BLaER1 (cell line): ENCODE measurements at regions not wholly inside any gene's neighbourhood (a gene's known extent, or its start where the extent isn't known, plus 50 kb on each side); places are given as distances from the start of the nearest gene placed in this dataset.

Experiments used
- H3K27ac ChIP-seq: shearing (Covaris generic); formaldehyde crosslinking; 2 replicates; pipeline ENCODE4 v1.8.1; 2022
- H3K27me3 ChIP-seq: shearing (Covaris generic); formaldehyde crosslinking; 2 replicates; pipeline ENCODE4 v1.8.1; 2022
- H3K36me3 ChIP-seq: shearing (Covaris generic); formaldehyde crosslinking; 2 replicates; pipeline ENCODE4 v1.8.1; 2022
- H3K4me1 ChIP-seq: shearing (Covaris generic); formaldehyde crosslinking; 2 replicates; pipeline ENCODE4 v1.8.1; 2022
- H3K4me2 ChIP-seq: shearing (Covaris generic); formaldehyde crosslinking; 2 replicates; pipeline ENCODE4 v1.8.1; 2022
- H3K4me3 ChIP-seq: shearing (Covaris generic); formaldehyde crosslinking; 2 replicates; pipeline ENCODE4 v1.8.1; 2022
- H3K9ac ChIP-seq: shearing (Covaris generic); formaldehyde crosslinking; 2 replicates; pipeline ENCODE4 v1.8.1; 2022
- H3K9me3 ChIP-seq: shearing (Covaris generic); formaldehyde crosslinking; 2 replicates; pipeline ENCODE4 v1.8.1; 2022
- H4K20me1 ChIP-seq: shearing (Covaris generic); formaldehyde crosslinking; 2 replicates; pipeline ENCODE4 v1.8.1; 2022
- Cebpa-rat ChIP-seq: shearing (Covaris generic); IDR thresholded peaks from 2 replicates; pipeline ENCODE4 v1.8.1; 2022

DNA sequence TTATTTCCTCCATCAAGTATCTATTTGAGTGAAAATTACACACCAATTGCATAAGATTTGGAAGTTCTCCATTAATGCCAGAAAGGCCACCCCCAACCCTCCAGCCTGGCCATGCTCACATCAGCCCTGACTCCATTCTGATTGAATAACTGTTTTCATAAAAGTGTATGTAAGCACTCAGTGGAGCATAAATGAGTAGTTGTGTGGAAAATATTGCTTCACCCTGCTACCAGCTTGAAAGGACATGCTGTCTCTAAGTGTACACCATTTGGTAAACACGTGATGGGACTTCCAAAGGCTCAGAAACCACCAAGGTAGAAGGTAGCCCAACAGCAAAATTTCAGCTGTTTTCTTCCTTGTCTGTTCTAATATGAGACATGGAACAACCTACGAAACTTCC lies 393.8 kb downstream of the ZNF385D start:
- no peak overlapping the region for H3K4me3 ChIP-seq
- no peak overlapping the region for H3K9ac ChIP-seq
- no peak for TF ChIP-seq Cebpa-rat
- no peaks in the 10 kb centered on the region for H3K27me3 ChIP-seq
- no peaks in the 10 kb centered on the region for H3K4me1 ChIP-seq
- no peak overlapping the region for H3K27ac ChIP-seq
- no peaks in the 10 kb centered on the region for H4K20me1 ChIP-seq
- peaks cover 8% of the 10 kb centered on the region; the same call in 1 of the 2 replicates for H3K9me3 ChIP-seq
- no peaks in the 10 kb centered on the region for H3K36me3 ChIP-seq
- H3K4me2 ChIP-seq, result no peak overlapping the region

DNA sequence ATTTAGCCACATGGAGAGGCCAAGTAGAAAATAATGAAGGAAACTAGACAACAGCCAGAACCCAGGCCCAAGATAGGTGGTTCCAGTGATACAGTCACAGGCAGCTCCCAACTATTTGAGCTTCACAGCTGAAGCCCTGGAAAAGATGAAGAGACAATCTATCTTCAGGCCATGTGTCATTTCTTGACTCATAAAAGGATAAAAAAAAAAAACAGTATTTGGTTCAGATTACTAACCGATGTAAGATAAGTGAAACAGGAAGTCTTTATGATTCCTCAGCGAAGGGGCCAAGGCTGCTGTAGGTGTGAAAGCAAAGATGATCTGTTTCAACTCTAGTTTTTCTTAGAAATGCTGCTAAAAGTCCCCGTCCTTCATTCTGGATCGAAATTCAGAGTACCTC lies 394.6 kb downstream of the ZNF385D start:
- Histone ChIP-seq H3K27me3 (no peaks in the 10 kb centered on the region), H3K9me3 (peaks cover 8% of the 10 kb centered on the region; the same call in 1 of the 2 replicates), H3K4me2 (no peak overlapping the region), H3K36me3 (no peaks in the 10 kb centered on the region), H4K20me1 (no peaks in the 10 kb centered on the region), H3K4me3 (no peak overlapping the region), H3K27ac (no peak overlapping the region), H3K9ac (no peak overlapping the region), H3K4me1 (no peaks in the 10 kb centered on the region)
- TF ChIP-seq Cebpa-rat, result no peak

DNA sequence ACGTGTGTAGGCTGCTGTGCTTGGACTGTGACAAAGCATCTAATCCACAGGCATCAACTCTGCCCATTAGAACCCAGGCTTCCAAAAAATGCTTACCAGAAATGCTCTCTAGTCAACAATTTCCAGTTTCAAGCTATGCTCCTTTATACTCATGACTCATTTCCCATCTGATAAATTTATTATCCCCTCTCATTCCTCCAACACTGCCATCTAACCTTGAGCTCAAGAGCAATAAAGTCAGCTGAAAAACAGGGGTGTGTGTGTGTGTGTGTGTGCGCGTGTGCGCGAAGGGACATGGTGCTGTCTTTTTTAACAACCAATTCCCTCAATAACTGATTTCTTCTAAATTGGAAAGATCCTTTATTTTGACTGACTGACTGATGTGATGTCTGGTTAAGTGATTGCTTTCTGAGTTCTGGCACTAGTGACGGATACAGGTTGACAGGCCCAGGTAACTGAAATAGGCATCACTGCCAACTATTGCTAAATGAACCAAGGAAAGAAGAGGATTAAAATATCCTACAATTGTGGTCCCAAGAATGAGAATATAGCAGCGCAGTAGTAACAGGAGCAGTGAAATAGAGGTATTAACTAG lies 405.5 kb downstream of the ZNF385D start:
- Histone ChIP-seq H3K36me3 (no peaks in the 10 kb centered on the region), H3K27me3 (no peaks in the 10 kb centered on the region), H3K27ac (no peak overlapping the region), H3K9me3 (0 out of 2 replicates have a peak, but pooled peaks cover 4% of the 10 kb centered on the region), H4K20me1 (no peaks in the 10 kb centered on the region), H3K9ac (no peak overlapping the region), H3K4me2 (no peak overlapping the region), H3K4me1 (no peaks in the 10 kb centered on the region; the same call in 1 of the 2 replicates), H3K4me3 (no peak overlapping the region)
- TF ChIP-seq Cebpa-rat, result no peak

DNA sequence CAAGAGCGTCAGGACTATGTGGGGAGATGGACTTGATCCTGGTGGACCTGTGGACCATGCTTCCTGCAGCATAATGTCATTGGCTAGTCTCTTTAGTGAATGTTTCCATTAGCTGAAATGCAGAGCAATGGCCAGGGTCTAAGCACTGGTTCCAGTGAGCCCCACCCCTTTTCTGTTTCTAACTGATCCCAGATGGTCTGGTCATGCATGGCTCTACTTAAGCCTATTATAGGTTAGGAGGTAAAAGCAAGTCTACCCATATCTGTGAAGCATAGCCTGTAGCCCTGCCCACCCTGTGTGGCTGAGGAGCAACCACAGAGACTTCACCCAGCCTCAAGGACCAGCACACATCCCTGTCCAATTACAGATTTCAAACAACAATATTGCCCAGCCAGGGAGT lies 419.2 kb downstream of the ZNF385D start:
- Histone ChIP-seq H3K4me3 (no peak overlapping the region), H3K9ac (no peak overlapping the region), H3K36me3 (no peaks in the 10 kb centered on the region), H4K20me1 (no peaks in the 10 kb centered on the region), H3K4me2 (no peak overlapping the region), H3K9me3 (peaks cover 19% of the 10 kb centered on the region), H3K4me1 (peaks cover 10% of the 10 kb centered on the region; the same call in 1 of the 2 replicates), H3K27ac (no peak overlapping the region), H3K27me3 (no peaks in the 10 kb centered on the region)
- no peak for TF ChIP-seq Cebpa-rat

DNA sequence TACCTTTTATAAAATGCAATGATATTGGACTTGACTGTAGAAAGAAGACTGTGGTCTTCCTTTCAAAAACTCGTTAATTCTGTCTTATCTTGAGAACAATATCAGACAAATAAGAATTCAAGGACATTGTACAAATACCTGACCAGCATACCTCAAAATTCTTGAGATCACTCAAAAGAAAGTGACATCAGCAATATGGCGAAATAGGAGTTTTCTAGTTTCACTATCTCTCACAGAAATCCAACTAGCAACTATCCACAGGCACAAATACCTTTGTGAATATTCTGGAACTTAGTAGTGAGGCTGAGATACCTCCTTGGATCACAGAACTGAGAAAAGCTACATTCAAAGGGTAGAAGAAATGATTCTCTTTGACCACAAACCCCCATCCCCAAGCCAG lies 419.7 kb downstream of the ZNF385D start:
- H3K9ac ChIP-seq, result no peak overlapping the region
- TF ChIP-seq Cebpa-rat, result no peak
- H3K36me3 ChIP-seq, result no peaks in the 10 kb centered on the region
- no peak overlapping the region for H3K4me3 ChIP-seq
- no peak overlapping the region for H3K4me2 ChIP-seq
- H3K27ac ChIP-seq, result no peak overlapping the region
- 0 out of 2 replicates have a peak, but pooled peaks cover 6% of the 10 kb centered on the region for H3K4me1 ChIP-seq
- H3K27me3 ChIP-seq, result no peaks in the 10 kb centered on the region
- H4K20me1 ChIP-seq, result no peaks in the 10 kb centered on the region
- peaks cover 17% of the 10 kb centered on the region for H3K9me3 ChIP-seq

DNA sequence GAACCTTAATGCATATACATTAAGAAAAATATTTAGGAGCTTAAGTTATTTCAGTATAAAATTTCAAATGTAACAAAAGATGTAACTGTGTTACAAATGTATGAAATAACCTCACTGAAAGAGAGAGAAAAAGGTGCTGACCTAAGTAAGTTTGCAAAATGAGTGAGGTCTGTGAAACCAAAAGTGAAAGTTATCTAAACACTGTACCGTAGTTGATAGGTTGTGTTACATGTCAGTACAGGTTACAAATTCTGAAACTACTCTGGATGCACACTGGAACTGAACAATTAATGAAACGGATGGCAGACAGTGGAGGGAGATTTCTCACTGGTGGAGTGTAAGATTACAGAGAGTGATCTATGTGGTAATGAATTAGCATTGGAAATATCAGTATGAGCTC lies 420.7 kb downstream of the ZNF385D start:
- H3K27me3 ChIP-seq, result no peaks in the 10 kb centered on the region
- no peaks in the 10 kb centered on the region for H4K20me1 ChIP-seq
- 0 out of 2 replicates have a peak, but pooled peaks cover 6% of the 10 kb centered on the region for H3K4me1 ChIP-seq
- H3K9ac ChIP-seq, result no peak overlapping the region
- peaks cover 6% of the 10 kb centered on the region; the same call in 1 of the 2 replicates for H3K9me3 ChIP-seq
- peak overlapping the region; percentile 64 for H3K4me2 ChIP-seq
- H3K36me3 ChIP-seq, result no peaks in the 10 kb centered on the region
- TF ChIP-seq Cebpa-rat, result no peak
- H3K27ac ChIP-seq, result no peak overlapping the region
- H3K4me3 ChIP-seq, result no peak overlapping the region; the same call in 1 of the 2 replicates

DNA sequence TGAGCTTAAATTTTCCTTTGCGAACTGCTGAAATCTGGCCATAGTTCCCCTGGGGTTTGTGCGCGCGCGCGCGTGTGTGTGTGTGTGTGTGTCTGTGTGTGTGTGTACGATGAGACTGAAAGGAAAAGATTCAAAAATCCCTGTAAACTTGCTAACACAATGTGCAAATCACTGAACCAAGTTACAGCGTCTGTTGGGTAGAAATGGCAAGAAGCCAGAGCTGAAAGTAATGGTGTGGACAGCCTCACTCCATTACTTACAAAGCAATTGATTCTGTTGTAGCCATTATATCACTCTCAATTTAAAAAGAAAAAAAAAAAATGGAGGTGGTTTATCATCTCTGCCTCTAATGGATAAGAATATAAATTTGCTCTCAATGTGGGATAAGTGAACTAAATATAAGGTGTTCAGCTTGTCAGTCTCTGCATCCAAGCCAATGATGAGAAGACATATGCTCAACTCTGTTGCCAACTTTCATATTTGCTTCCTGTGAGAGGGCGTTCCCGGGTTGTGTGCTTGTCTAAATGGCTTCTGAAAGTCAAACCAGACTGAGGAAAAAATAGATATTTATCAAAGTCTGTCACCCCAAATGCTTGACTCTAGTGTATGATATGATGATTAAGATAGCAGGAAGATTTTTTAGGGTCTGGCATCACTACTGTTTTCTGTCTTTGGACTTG lies 422.2 kb downstream of the ZNF385D start:
- Histone ChIP-seq H3K9ac (no peak overlapping the region), H3K27me3 (no peaks in the 10 kb centered on the region), H3K4me1 (0 out of 2 replicates have a peak, but pooled peaks cover 6% of the 10 kb centered on the region), H3K36me3 (no peaks in the 10 kb centered on the region), H3K27ac (no peak overlapping the region), H3K9me3 (peaks cover 5% of the 10 kb centered on the region; the same call in 1 of the 2 replicates), H3K4me3 (no peak overlapping the region), H4K20me1 (no peaks in the 10 kb centered on the region), H3K4me2 (no peak overlapping the region)
- no peak for TF ChIP-seq Cebpa-rat

DNA sequence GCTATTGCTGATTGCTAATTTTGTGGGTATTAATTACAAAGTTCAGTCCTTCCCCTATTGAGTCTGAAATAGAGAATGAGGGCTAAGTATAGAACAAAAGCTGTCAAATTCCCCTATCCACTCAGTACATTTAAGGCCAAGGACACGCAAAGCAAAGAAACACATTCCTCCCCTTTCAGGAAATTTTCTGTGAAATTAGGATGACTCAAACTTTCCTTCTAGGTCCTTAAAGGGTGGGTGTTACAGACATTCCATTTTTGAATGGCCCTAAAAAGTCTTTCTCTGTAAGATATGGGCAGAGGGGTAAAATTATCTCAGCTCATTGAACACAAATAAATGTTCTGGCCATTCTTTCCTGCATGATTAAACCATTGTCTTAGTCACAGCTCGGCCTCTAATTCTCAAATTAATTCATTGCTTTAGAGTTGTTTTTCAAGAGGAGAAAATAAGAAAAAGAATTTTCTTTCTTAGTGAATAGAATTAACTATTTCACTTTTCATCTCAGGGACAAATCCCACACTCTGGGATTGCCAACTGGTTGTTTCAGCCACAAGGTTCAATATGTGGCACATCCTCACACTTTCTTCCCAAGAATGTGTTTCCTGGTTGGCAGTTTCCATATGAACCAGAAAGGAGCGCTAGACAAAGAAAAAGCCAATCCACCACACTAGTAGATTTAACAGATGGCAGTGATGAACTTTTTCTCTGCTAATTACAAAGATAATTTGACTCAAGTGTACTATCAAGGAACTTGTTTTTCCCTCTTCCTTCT lies 424.1 kb downstream of the ZNF385D start:
- no peak overlapping the region for H3K27ac ChIP-seq
- no peak overlapping the region for H3K4me2 ChIP-seq
- 0 out of 2 replicates have a peak, but pooled peaks cover under 1% of the 10 kb centered on the region for H3K9me3 ChIP-seq
- 0 out of 2 replicates have a peak, but pooled peaks cover 6% of the 10 kb centered on the region for H3K4me1 ChIP-seq
- H3K36me3 ChIP-seq, result no peaks in the 10 kb centered on the region
- H4K20me1 ChIP-seq, result no peaks in the 10 kb centered on the region
- no peak overlapping the region for H3K4me3 ChIP-seq
- no peaks in the 10 kb centered on the region for H3K27me3 ChIP-seq
- no peak for TF ChIP-seq Cebpa-rat
- H3K9ac ChIP-seq, result no peak overlapping the region

DNA sequence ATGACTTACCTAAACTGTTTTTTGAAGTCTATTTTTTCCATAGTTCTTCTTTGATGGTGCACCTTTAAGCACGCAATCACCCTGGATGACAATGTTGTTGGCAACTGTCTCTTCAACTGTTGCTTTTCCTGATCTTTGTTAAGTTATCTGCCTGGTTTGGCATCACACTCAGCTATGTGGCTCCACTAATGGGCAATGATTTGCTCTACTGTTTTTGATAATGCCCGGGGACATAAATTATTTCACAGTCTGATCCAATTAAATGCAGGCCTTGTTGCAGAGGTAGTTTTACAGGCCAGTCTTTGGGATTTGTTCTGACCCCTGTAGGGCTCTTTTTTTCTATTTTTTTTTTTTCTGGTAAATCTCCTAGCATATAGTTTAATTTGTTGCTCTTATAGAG lies 436.3 kb downstream of the ZNF385D start:
- Histone ChIP-seq H3K36me3 (no peaks in the 10 kb centered on the region), H3K4me2 (no peak overlapping the region), H3K27me3 (no peaks in the 10 kb centered on the region), H3K27ac (no peak overlapping the region), H3K4me1 (no peaks in the 10 kb centered on the region), H4K20me1 (no peaks in the 10 kb centered on the region), H3K4me3 (no peak overlapping the region), H3K9me3 (no peaks in the 10 kb centered on the region), H3K9ac (no peak overlapping the region)
- TF ChIP-seq Cebpa-rat, result no peak

DNA sequence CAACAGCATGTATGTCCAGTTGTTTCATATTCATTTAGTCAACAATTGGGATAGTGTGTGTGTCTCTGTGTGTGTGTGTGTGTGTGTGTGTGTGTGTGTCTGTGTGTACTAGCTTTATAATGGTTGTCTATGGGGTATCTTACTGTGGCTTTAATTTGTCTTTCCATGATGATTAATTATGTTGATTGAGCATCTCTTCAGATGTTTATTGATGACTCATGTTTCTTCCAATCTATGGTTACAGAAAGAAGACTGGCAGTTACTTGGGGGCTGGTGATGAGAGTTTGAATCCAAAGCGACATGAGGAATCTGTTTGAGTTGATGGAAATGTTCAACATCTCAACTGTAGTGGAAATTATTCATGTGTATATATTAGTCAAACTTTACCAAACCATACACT lies 440.1 kb downstream of the ZNF385D start:
- Histone ChIP-seq H3K4me3 (no peak overlapping the region), H3K27ac (no peak overlapping the region), H3K9me3 (no peaks in the 10 kb centered on the region), H3K9ac (no peak overlapping the region), H3K4me1 (no peaks in the 10 kb centered on the region), H4K20me1 (no peaks in the 10 kb centered on the region), H3K4me2 (no peak overlapping the region), H3K27me3 (no peaks in the 10 kb centered on the region), H3K36me3 (no peaks in the 10 kb centered on the region)
- no peak for TF ChIP-seq Cebpa-rat
